ENCODE measurements at regions not wholly inside any gene's neighbourhood (a gene's known extent, or its start where the extent isn't known, plus 50 kb on each side); places are given as distances from the start of the nearest gene placed in this dataset.
"Not testable (repeated sequence)": the region's sequence is repeated elsewhere in the genome, so short reads cannot be mapped to it uniquely, and the experiment has no call there.

GRCh38 chr11:3509563-3509962, 130.6 kb upstream of the ZNF195 start:
- H3K27me3 ChIP-seq; intact Hi-C loops (cut with DNase I); H3K4me3 ChIP-seq; H3K9me3 ChIP-seq; H3K27ac ChIP-seq; H3K36me3 ChIP-seq; DNase-seq (ENCODE audit: low spot score in 2 of 2); H3K4me1 ChIP-seq: not testable (repeated sequence)

GRCh38 chr11:3499198-3499597, 120.3 kb upstream of the ZNF195 start:
- H3K36me3 ChIP-seq; H3K9me3 ChIP-seq; H3K27ac ChIP-seq; intact Hi-C loops (cut with DNase I); H3K4me1 ChIP-seq; H3K4me3 ChIP-seq; DNase-seq (ENCODE audit: low spot score in 2 of 2); H3K27me3 ChIP-seq: not testable (repeated sequence)

- DNase-seq (ENCODE audit: low spot score in 2 of 2); H3K27me3 ChIP-seq; H3K27ac ChIP-seq: not testable (repeated sequence)
These were observed 119.4 kb upstream of the ZNF195 start for GRCh38 chr11:3498356-3498755.

GRCh38 chr11:3493152-3493551, 114.2 kb upstream of the ZNF195 start:
- H3K27me3 ChIP-seq; H3K27ac ChIP-seq; H3K36me3 ChIP-seq; intact Hi-C loops (cut with DNase I); H3K4me3 ChIP-seq; H3K4me1 ChIP-seq; DNase-seq (ENCODE audit: low spot score in 2 of 2); H3K9me3 ChIP-seq: not testable (repeated sequence)

More at GRCh38 chr11:3498356-3498755, 119.4 kb upstream of the ZNF195 start:
- H3K4me3 ChIP-seq; intact Hi-C loops (cut with DNase I); H3K9me3 ChIP-seq; H3K4me1 ChIP-seq; H3K36me3 ChIP-seq: not testable (repeated sequence)

- H3K4me1 ChIP-seq; H3K27ac ChIP-seq; H3K36me3 ChIP-seq; DNase-seq (ENCODE audit: low spot score in 2 of 2); H3K9me3 ChIP-seq; H3K27me3 ChIP-seq; intact Hi-C loops (cut with DNase I); H3K4me3 ChIP-seq: not testable (repeated sequence)
These were observed 109.1 kb upstream of the ZNF195 start for GRCh38 chr11:3488003-3488402.

- H3K4me1 ChIP-seq; H3K27me3 ChIP-seq; H3K4me3 ChIP-seq; H3K27ac ChIP-seq; H3K9me3 ChIP-seq; H3K36me3 ChIP-seq; intact Hi-C loops (cut with DNase I); DNase-seq (ENCODE audit: low spot score in 2 of 2): not testable (repeated sequence)
These were observed 106.8 kb upstream of the ZNF195 start for GRCh38 chr11:3485737-3486136.

GRCh38 chr11:3476937-3477885, 98.3 kb upstream of the ZNF195 start:
- H3K9me3 ChIP-seq; H3K27me3 ChIP-seq; intact Hi-C loops (cut with DNase I); H3K36me3 ChIP-seq; H3K27ac ChIP-seq; H3K4me1 ChIP-seq; DNase-seq (ENCODE audit: low spot score in 2 of 2); H3K4me3 ChIP-seq: not testable (repeated sequence)

- DNase-seq (ENCODE audit: low spot score in 2 of 2); H3K27ac ChIP-seq; H3K4me1 ChIP-seq; H3K27me3 ChIP-seq; H3K4me3 ChIP-seq; H3K36me3 ChIP-seq; H3K9me3 ChIP-seq; intact Hi-C loops (cut with DNase I): not testable (repeated sequence)
- TF ChIP-seq CTCF (IDR thresholded peaks at IDR 0.05) = peak in 1 of 3 experiments; percentile 17
These were observed 97.4 kb upstream of the ZNF195 start for GRCh38 chr11:3476084-3476936.

GRCh38 chr11:3468963-3469362, 90.0 kb upstream of the ZNF195 start:
- DNase-seq (ENCODE audit: low spot score in 2 of 2); intact Hi-C loops (cut with DNase I); H3K9me3 ChIP-seq: not testable (repeated sequence)

GRCh38 chr11:3467599-3467998, 88.7 kb upstream of the ZNF195 start:
- intact Hi-C loops (cut with DNase I); DNase-seq (ENCODE audit: low spot score in 2 of 2); H3K36me3 ChIP-seq; H3K27me3 ChIP-seq; H3K9me3 ChIP-seq; H3K4me3 ChIP-seq; H3K27ac ChIP-seq; H3K4me1 ChIP-seq: not testable (repeated sequence)

More at GRCh38 chr11:3468963-3469362, 90.0 kb upstream of the ZNF195 start:
- H3K27ac ChIP-seq, H3K4me1 ChIP-seq, H3K27me3 ChIP-seq, H3K4me3 ChIP-seq, H3K36me3 ChIP-seq: not testable (repeated sequence)

GRCh38 chr11:3455666-3456065, 76.7 kb upstream of the ZNF195 start:
- H3K27ac ChIP-seq; DNase-seq (ENCODE audit: low spot score in 2 of 2); H3K9me3 ChIP-seq; H3K4me3 ChIP-seq; H3K27me3 ChIP-seq; H3K4me1 ChIP-seq; H3K36me3 ChIP-seq: not testable (repeated sequence)
- intact Hi-C loops (cut with DNase I) = loop anchor here (5.0 to 10.0 kb wide), 2 partner anchors 127 to 149 kb away; no protein-coding TSS in a partner anchor

Data from ascending aorta (tissue), 2 donors.